ENCODE measurements at regions not wholly inside any gene's neighbourhood (a gene's known extent, or its start where the extent isn't known, plus 50 kb on each side); places are given as distances from the start of the nearest gene placed in this dataset.

DNA sequence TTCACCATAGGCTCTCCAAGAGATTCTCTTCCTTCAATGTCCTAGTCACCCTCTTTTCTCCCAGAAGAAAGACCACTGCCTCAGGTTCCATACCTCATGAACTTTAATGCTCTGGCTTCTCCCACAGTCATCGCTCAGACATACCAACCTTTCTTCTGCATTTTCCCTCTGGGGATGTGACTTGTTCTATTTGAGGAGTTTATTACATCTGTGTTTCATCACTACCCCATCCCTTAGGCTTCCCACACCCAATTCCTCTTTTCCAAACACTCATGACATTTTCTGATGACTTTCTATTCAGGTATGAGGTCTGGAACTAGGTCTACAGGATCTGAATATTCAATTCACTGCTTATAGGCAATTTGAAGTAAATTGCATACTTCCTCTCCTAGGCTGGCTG lies 298.6 kb upstream of the MAP2 start:
- no peaks in the 10 kb centered on the region for H3K79me1 ChIP-seq (ENCODE audit: low read depth, low read length)
- no peaks in the 10 kb centered on the region for H4K20me1 ChIP-seq (replicated peaks in 1 of 2; ENCODE audit: control insufficient read depth in 1 of 2, insufficient read depth in 2 of 2, low read length in 2 of 2)
- H4K5ac ChIP-seq (ENCODE audit: insufficient read length, low read depth, low read length) = no peak overlapping the region
- no peak overlapping the region for H2BK20ac ChIP-seq (ENCODE audit: low read length)
- no peak overlapping the region for H3K14ac ChIP-seq (ENCODE audit: insufficient read length)
- H3K9ac ChIP-seq (replicated peaks in 1 of 4; ENCODE audit: extremely low read depth in 1 of 4, low read depth in 3 of 4, low read length in 3 of 4) = no peak overlapping the region
- H3K4me1 ChIP-seq (replicated peaks in 1 of 4; ENCODE audit: control insufficient read depth in 3 of 4, insufficient read depth in 4 of 4, low read length in 3 of 4) = no peaks in the 10 kb centered on the region
- H3K56ac ChIP-seq (replicated peaks; ENCODE audit: insufficient read length, low read depth, low read length) = no peak overlapping the region
- no peak overlapping the region for H3K18ac ChIP-seq (ENCODE audit: extremely low read depth, low read length)
- no peaks in the 10 kb centered on the region for H3K23me2 ChIP-seq (ENCODE audit: low read depth, low read length)
- no peak overlapping the region for H3K27ac ChIP-seq (ENCODE audit: low read depth, low read length)
- no peak for FAIRE-seq
- H2AK5ac ChIP-seq (ENCODE audit: low read depth, low read length) = no peak overlapping the region
- H4K91ac ChIP-seq (replicated peaks; ENCODE audit: insufficient read length, low read length) = no peak overlapping the region
- POLR2A ChIA-PET (ENCODE audit: partially characterized antibody) = no interaction called here
- H3K36me3 ChIP-seq (ENCODE audit: control insufficient read depth in 2 of 4, insufficient read depth in 4 of 4, low read length in 3 of 4) = no peaks in the 10 kb centered on the region; a peak in 1 of 8 replicates
- H3K4me3 ChIP-seq (ENCODE audit: extremely low read depth in 1 of 4, insufficient read depth in 2 of 4, low read depth in 3 of 4, low read length in 4 of 4) = no peak overlapping the region
- CTCF ChIA-PET (ENCODE audit: partially characterized antibody) = no interaction called here
- no peak for TF ChIP-seq EGR1 (IDR thresholded peaks at IDR 0.05; ENCODE audit: borderline replicate concordance, low read depth, low read length)
- no peak for TF ChIP-seq ASH2L (IDR thresholded peaks at IDR 0.05; ENCODE audit: low read length)
- TF ChIP-seq RXRA (IDR thresholded peaks at IDR 0.05; ENCODE audit: insufficient read depth, low read depth, low read length) = no peak
- TF ChIP-seq MAX (IDR thresholded peaks at IDR 0.05) = no peak
- no peak for TF ChIP-seq KDM5A (IDR thresholded peaks at IDR 0.05; ENCODE audit: low read length)
- TF ChIP-seq RFX5 (IDR thresholded peaks at IDR 0.05; ENCODE audit: borderline replicate concordance, low read depth, low read length) = no peak
- TF ChIP-seq SAP30 (IDR thresholded peaks at IDR 0.05; ENCODE audit: insufficient read depth, insufficient replicate concordance, low read length) = no peak
- no peak for TF ChIP-seq CBX8 (IDR thresholded peaks at IDR 0.05; ENCODE audit: borderline replicate concordance, low read depth, low read length)
- no peak for TF ChIP-seq JUND (IDR thresholded peaks at IDR 0.05; ENCODE audit: low read length)
- H2BK12ac ChIP-seq (ENCODE audit: low read depth, low read length) = no peak overlapping the region
- no peak overlapping the region for H4K8ac ChIP-seq (ENCODE audit: extremely low read depth, insufficient read depth, low read length)
- H3K9me3 ChIP-seq (ENCODE audit: insufficient read depth in 2 of 2, low read depth in 1 of 2, low read length in 1 of 2) = peaks cover 0 to 5% of the 10 kb centered on the region in 2 experiments; a peak in 1 of 4 replicates
- no peaks in the 10 kb centered on the region for H3K79me2 ChIP-seq (ENCODE audit: control insufficient read depth in 1 of 2, insufficient read depth in 2 of 2, low read length in 2 of 2)
- no peak overlapping the region for H3K23ac ChIP-seq (ENCODE audit: insufficient read length)
- no peak for DNase-seq (ENCODE audit: low read depth in 1 of 2, low spot score in 2 of 2)
- H3K4me2 ChIP-seq (ENCODE audit: insufficient read depth in 1 of 2, low read depth in 2 of 2, low read length in 2 of 2) = no peak overlapping the region
- H2BK5ac ChIP-seq (ENCODE audit: low read depth, low read length) = no peak overlapping the region
- no peak overlapping the region for H2BK15ac ChIP-seq (ENCODE audit: low read length)
- WGBS, 2 experiments (ENCODE audit: extremely low coverage in 1 of 2, insufficient coverage in 1 of 2, insufficient read length in 1 of 2, insufficient replicate concordance in 2 of 2, low coverage in 1 of 2, low lambda C conversion rate in 2 of 2, missing lambda C conversion rate in 1 of 2) = 78% methylated on average over 1 of the region's 1 CpG; no CpG with 5 or more reads in 1 of the 2 experiments
- no peak overlapping the region for H2BK120ac ChIP-seq (replicated peaks; ENCODE audit: low read depth, low read length)
- no peak overlapping the region for H2AFZ ChIP-seq (ENCODE audit: low read length)
- no peak overlapping the region for H3K4ac ChIP-seq (replicated peaks; ENCODE audit: insufficient read length, low read depth, low read length)
- no peaks in the 10 kb centered on the region for H3K27me3 ChIP-seq (replicated peaks in 1 of 4; ENCODE audit: control insufficient read depth in 3 of 4, extremely low read depth in 1 of 4, insufficient read depth in 3 of 4, low read length in 3 of 4)
